AG04450 (cell line): ENCODE measurements at regions not wholly inside any gene's neighbourhood (a gene's known extent, or its start where the extent isn't known, plus 50 kb on each side); places are given as distances from the start of the nearest gene placed in this dataset.

Experiments
- CTCF ChIA-PET: fragments of 300-600, 350-600 bp; formaldehyde crosslinking; extraction: SDS; loops from one replicate; lab custom pipeline; 2022; ENCODE audit warnings: antibody characterized with exemption, inconsistent platforms; lab: Charles Lee
- POLR2A ChIA-PET: fragments of 350-600 bp; formaldehyde crosslinking; extraction: SDS; loops from one replicate; lab custom pipeline; 2021; ENCODE audit warnings: antibody characterized with exemption, inconsistent platforms; lab: Yijun Ruan, JAX
- DNase-seq: peaks from one replicate; pipeline ENCODE4 v3.0.0-alpha.2; 2011; ENCODE audit warnings: low read depth, low spot score
- H3K27ac ChIP-seq: one replicate; pipeline ENCODE4 v1.5.1; 2012; ENCODE audit warnings: low read depth, low read length, control low read depth
- H3K27me3 ChIP-seq: one replicate; pipeline ENCODE4 v1.6.0; 2012; ENCODE audit warnings: low read length; ENCODE audit not compliant: control insufficient read depth, insufficient read depth
- H3K4me3 ChIP-seq: 2 replicates; pipeline ENCODE4 v1.5.1; 2011; ENCODE audit warnings: mild to moderate bottlenecking, low read depth, low read length, control low read depth
- H3K9me3 ChIP-seq: 2 replicates; pipeline ENCODE4 v1.5.1; 2012; ENCODE audit warnings: low read length; ENCODE audit not compliant: control insufficient read depth, insufficient read depth
- TF ChIP-seq, protein P1 (sequence below): IDR thresholded peaks from 2 replicates; pipeline ENCODE4 v1.5.1; 2011; ENCODE audit warnings: low read depth, low read length, control low read depth, inconsistent platforms

GRCh38 chr14:54168489-54168888, 211.9 kb upstream of the BMP4 start:
- ChIA-PET CTCF (no interaction called here), POLR2A (no interaction called here)
- Histone ChIP-seq H3K9me3 (no peaks in the 10 kb centered on the region), H3K27ac (no peak overlapping the region), H3K4me3 (no peak overlapping the region), H3K27me3 (peaks cover 12% of the 10 kb centered on the region)
- TF ChIP-seq, protein P1, sequence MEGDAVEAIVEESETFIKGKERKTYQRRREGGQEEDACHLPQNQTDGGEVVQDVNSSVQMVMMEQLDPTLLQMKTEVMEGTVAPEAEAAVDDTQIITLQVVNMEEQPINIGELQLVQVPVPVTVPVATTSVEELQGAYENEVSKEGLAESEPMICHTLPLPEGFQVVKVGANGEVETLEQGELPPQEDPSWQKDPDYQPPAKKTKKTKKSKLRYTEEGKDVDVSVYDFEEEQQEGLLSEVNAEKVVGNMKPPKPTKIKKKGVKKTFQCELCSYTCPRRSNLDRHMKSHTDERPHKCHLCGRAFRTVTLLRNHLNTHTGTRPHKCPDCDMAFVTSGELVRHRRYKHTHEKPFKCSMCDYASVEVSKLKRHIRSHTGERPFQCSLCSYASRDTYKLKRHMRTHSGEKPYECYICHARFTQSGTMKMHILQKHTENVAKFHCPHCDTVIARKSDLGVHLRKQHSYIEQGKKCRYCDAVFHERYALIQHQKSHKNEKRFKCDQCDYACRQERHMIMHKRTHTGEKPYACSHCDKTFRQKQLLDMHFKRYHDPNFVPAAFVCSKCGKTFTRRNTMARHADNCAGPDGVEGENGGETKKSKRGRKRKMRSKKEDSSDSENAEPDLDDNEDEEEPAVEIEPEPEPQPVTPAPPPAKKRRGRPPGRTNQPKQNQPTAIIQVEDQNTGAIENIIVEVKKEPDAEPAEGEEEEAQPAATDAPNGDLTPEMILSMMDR, result no peak
- DNase-seq, result no peak

DNA sequence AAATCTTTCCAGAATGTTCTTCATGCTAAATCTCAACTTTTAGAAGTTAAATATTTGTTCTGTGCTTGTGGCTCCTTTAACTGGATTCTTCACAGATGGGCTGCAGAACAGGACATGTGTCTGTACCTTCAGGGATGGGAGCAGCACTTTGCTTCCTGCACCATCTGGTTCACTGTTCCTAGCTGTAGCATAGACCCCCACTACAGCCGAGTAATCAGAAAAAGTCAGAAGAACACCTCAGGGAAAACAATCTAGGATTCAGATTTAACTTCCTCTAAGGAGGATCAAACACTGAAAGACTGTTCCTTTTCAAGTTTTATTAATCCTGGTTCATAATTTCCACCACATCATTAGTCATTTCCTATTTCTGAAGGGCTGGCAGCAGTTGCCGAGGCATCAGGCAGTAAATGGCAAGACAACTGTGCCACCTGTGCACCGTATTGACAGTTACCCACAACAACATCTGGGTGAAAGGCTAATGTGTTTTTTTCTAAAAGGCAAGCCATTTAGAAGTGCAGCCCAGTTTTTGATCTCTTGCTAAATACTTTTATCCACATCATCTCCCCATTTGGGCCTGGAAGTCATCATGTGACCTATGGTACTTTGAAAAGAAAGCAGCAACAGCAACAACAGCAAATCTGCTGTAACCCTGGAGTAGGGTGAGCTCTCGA, 212.8 kb upstream of the BMP4 start:
- Histone ChIP-seq H3K4me3 (no peak overlapping the region), H3K27ac (no peak overlapping the region), H3K9me3 (no peaks in the 10 kb centered on the region), H3K27me3 (peaks cover 6% of the 10 kb centered on the region)
- no peak for DNase-seq
- TF ChIP-seq, protein P1, result no peak
- ChIA-PET CTCF (interaction anchor here (1.1 kb wide), 1 partner anchor 9 kb away, joined by 4 read pairs; no protein-coding TSS in a partner anchor), POLR2A (no interaction called here)

DNA sequence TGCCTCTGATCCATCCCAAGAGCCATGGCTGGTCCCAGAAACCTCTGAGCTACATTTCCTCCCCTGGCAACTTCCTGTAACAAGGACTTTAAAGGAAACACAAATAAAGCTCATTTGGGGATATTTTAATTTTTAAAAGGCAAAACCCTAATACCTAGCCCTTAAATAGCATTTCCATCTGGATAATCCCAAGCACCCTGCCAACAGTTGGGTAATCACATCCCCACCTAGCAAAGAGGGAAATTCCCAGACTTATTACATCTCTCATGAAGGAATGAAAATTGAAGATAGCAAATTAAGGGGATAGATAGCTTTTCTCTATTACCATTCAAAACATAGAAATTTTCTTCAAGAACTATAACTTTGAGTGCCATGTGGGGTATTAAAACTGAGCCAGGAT, 213.7 kb upstream of the BMP4 start:
- H3K9me3 ChIP-seq, result no peaks in the 10 kb centered on the region
- no peak overlapping the region for H3K4me3 ChIP-seq
- TF ChIP-seq, protein P1, result no peak
- CTCF ChIA-PET, result interaction anchor here (0.5 to 1.1 kb wide), 2 partner anchors 10 to 631 kb away, joined by 3 to 4 read pairs; no protein-coding TSS in a partner anchor
- POLR2A ChIA-PET, result no interaction called here
- no peak overlapping the region for H3K27ac ChIP-seq
- DNase-seq, result no peak
- H3K27me3 ChIP-seq, result peaks cover 6% of the 10 kb centered on the region

GRCh38 chr14:54172114-54172513, 215.5 kb upstream of the BMP4 start:
- POLR2A ChIA-PET, result no interaction called here
- TF ChIP-seq, protein P1, result no peak
- Histone ChIP-seq H3K27me3 (no peaks in the 10 kb centered on the region), H3K9me3 (no peaks in the 10 kb centered on the region), H3K27ac (no peak overlapping the region), H3K4me3 (no peak overlapping the region)
- DNase-seq, result no peak
- CTCF ChIA-PET, result interaction anchor here (7.6 kb wide), 1 partner anchor 633 kb away, joined by 68 read pairs; no protein-coding TSS in a partner anchor

- H3K4me3 ChIP-seq, result no peak overlapping the region
- H3K9me3 ChIP-seq, result no peaks in the 10 kb centered on the region
- CTCF ChIA-PET, result interaction anchor here (7.6 kb wide), 1 partner anchor 633 kb away, joined by 68 read pairs; no protein-coding TSS in a partner anchor
- TF ChIP-seq, protein P1, result no peak
- no peaks in the 10 kb centered on the region for H3K27me3 ChIP-seq
- no peak overlapping the region for H3K27ac ChIP-seq
- DNase-seq, result no peak
- POLR2A ChIA-PET, result no interaction called here
Measured at GRCh38 chr14:54172562-54172961, 215.9 kb upstream of the BMP4 start.
